ENCODE measurements at regions not wholly inside any gene's neighbourhood (a gene's known extent, or its start where the extent isn't known, plus 50 kb on each side); places are given as distances from the start of the nearest gene placed in this dataset.

DNA sequence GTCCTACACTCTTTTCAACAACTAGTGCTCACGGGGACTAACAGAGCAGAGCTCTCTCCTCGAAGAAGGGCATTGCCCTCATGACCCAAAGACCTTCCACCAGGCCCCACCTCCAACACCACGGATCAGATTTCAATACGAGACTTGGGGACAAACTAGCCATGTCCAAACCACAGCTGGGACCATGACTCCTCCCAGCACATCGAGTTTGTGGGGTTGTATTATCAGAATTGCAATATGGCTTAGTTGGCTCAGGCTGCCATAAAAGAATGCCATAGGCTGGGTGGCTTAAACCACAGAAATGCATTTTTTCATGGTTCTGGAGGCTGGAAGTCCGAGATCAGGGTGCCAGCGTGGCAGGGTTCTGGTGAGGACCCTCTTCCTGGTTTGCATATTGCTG lies 189.7 kb upstream of the PMEPA1 start:
- TF ChIP-seq, protein P1, sequence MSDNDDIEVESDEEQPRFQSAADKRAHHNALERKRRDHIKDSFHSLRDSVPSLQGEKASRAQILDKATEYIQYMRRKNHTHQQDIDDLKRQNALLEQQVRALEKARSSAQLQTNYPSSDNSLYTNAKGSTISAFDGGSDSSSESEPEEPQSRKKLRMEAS (IDR thresholded peaks at IDR 0.05; ENCODE audit: insufficient read depth, insufficient read length): no peak
- TF ChIP-seq, protein P2, sequence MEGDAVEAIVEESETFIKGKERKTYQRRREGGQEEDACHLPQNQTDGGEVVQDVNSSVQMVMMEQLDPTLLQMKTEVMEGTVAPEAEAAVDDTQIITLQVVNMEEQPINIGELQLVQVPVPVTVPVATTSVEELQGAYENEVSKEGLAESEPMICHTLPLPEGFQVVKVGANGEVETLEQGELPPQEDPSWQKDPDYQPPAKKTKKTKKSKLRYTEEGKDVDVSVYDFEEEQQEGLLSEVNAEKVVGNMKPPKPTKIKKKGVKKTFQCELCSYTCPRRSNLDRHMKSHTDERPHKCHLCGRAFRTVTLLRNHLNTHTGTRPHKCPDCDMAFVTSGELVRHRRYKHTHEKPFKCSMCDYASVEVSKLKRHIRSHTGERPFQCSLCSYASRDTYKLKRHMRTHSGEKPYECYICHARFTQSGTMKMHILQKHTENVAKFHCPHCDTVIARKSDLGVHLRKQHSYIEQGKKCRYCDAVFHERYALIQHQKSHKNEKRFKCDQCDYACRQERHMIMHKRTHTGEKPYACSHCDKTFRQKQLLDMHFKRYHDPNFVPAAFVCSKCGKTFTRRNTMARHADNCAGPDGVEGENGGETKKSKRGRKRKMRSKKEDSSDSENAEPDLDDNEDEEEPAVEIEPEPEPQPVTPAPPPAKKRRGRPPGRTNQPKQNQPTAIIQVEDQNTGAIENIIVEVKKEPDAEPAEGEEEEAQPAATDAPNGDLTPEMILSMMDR (IDR thresholded peaks at IDR 0.05; ENCODE audit: extremely low read depth in 1 of 2, insufficient read depth in 1 of 2, low read depth in 1 of 2, low read length in 2 of 2): no peak
- TF ChIP-seq POLR2A (IDR thresholded peaks at IDR 0.05; ENCODE audit: low read depth, low read length) (no peak), EZH2 (IDR thresholded peaks at IDR 0.05; ENCODE audit: borderline replicate concordance, low read depth, low read length, severe bottlenecking) (no peak), JUN (IDR thresholded peaks at IDR 0.05; ENCODE audit: borderline replicate concordance, insufficient read depth, insufficient read length, low read depth) (no peak), MYC (IDR thresholded peaks at IDR 0.05; ENCODE audit: low read depth, low read length) (no peak)
